K562 (cell line): ENCODE measurements at regions not wholly inside any gene's neighbourhood (a gene's known extent, or its start where the extent isn't known, plus 50 kb on each side); places are given as distances from the start of the nearest gene placed in this dataset.
A peak's percentile ranks its signal among the peaks of the same experiment; 100 is the strongest.

Experiments used
- ATAC-seq: fragments of 200-7000 bp; cut with Tn5 transposase; 3 replicates; pipeline ENCODE4 v1.9.1; 2020; ENCODE audit warnings: moderate library complexity
- BruUV-seq: library from RNA; stranded (reverse); fragments of 400-500 nt; replicated peaks from 2 replicates; lab custom pipeline; 2021; lab: Mats Ljungman, UMichigan
- CTCF ChIA-PET: fragments of 300-600 bp; formaldehyde crosslinking; extraction: SDS; loops from one replicate; lab custom pipeline; 2021; ENCODE audit warnings: low intra/inter-chr PET ratio; lab: Yijun Ruan, JAX
- POLR2A ChIA-PET: fragments of 300-600, 350-650 bp; sonication (Branson Sonifier 250); formaldehyde crosslinking; extraction: SDS; loops from one replicate; lab custom pipeline; 2021; ENCODE audit warnings: antibody characterized with exemption, inconsistent platforms; lab: Yijun Ruan, JAX
- DNase-seq, 4 experiments: peaks; one replicate each; pipeline versions ENCODE4 v3.0.0 to v3.0.0-alpha.2; 2011 to 2018; ENCODE audit warnings: low spot score in 3 of 4, mixed read lengths in 3 of 4; ENCODE audit errors: extremely low read depth in 1 of 4
- FAIRE-seq: peaks from 2 replicates; lab custom pipeline; 2011; peaks lifted over from hg19 to GRCh38; lab: Jason Lieb, UNC
- H2AFZ ChIP-seq: 2 replicates; pipeline ENCODE4 v1.6.0; 2011; ENCODE audit warnings: low read depth, low read length, control low read depth, inconsistent platforms
- H3K27ac ChIP-seq: fragments of 200-600 bp; 3 replicates; pipeline ENCODE4 v1.8.0; 2011; ENCODE audit warnings: low read depth, mild to moderate bottlenecking, control low read depth, inconsistent platforms, low read length, moderate library complexity, mixed read lengths; ENCODE audit errors: extremely low read depth
- H3K27me3 ChIP-seq, 2 experiments: fragments of 300-600 bp in 1 of 2; 2 replicates in 1 of 2; 3 replicates in 1 of 2; pipeline versions ENCODE4 v1.6.0 to v1.8.0; 2011; ENCODE audit warnings: inconsistent platforms in 2 of 2, low read length in 2 of 2, mild to moderate bottlenecking in 1 of 2, mixed read lengths in 1 of 2, moderate library complexity in 1 of 2; ENCODE audit not compliant: control insufficient read depth in 2 of 2, insufficient read depth in 2 of 2
- H3K36me3 ChIP-seq: fragments of 300-600 bp; 3 replicates; pipeline ENCODE4 v1.8.0; 2011; ENCODE audit warnings: mild to moderate bottlenecking, low read length, inconsistent platforms; ENCODE audit not compliant: control insufficient read depth, insufficient read depth
- H3K4me1 ChIP-seq, 2 experiments: fragments of 200-600 bp in 1 of 2; replicated peaks in 1 of 2; 2 replicates in 1 of 2; 3 replicates in 1 of 2; pipeline versions ENCODE4 v1.5.1 to v1.8.0; 2011; ENCODE audit warnings: inconsistent platforms in 2 of 2, low read length in 2 of 2, mild to moderate bottlenecking in 1 of 2, mixed read lengths in 1 of 2, moderate library complexity in 1 of 2; ENCODE audit not compliant: control insufficient read depth in 2 of 2, insufficient read depth in 2 of 2
- H3K4me2 ChIP-seq: 2 replicates; pipeline ENCODE4 v1.6.1; 2011; ENCODE audit warnings: low read length, control low read depth, inconsistent platforms, mixed read lengths; ENCODE audit not compliant: insufficient read depth
- H3K4me3 ChIP-seq: fragments of 200-600 bp; sonication (generic), shearing (Covaris generic); 2 replicates; pipeline ENCODE4 v1.5.1; 2016; ENCODE audit warnings: control low read depth, inconsistent platforms
- H3K79me2 ChIP-seq: fragments of 200-600 bp; 3 replicates; pipeline ENCODE4 v1.8.0; 2011; ENCODE audit warnings: low read length, inconsistent platforms; ENCODE audit not compliant: control insufficient read depth, insufficient read depth
- H3K9ac ChIP-seq, 2 experiments: 2 replicates each; pipeline versions ENCODE4 v1.6.0 to v1.6.1; 2011; ENCODE audit warnings: low read depth in 2 of 2, low read length in 2 of 2, control low read depth in 1 of 2, inconsistent platforms in 1 of 2, mild to moderate bottlenecking in 1 of 2, mixed read lengths in 1 of 2; ENCODE audit not compliant: insufficient read depth in 1 of 2
- H3K9me1 ChIP-seq: one replicate; pipeline ENCODE4 v1.6.0; 2011; ENCODE audit warnings: inconsistent platforms, mild to moderate bottlenecking, low read length, moderate library complexity; ENCODE audit not compliant: control insufficient read depth, insufficient read depth
- H3K9me3 ChIP-seq: replicated peaks from 2 replicates; pipeline ENCODE4 v1.5.1; 2011; ENCODE audit warnings: low read depth, low read length, inconsistent platforms; ENCODE audit not compliant: control insufficient read depth, insufficient read depth
- H4K20me1 ChIP-seq: replicated peaks from 2 replicates; pipeline ENCODE4 v1.6.1; 2011; ENCODE audit warnings: low read length, inconsistent platforms, mixed read lengths; ENCODE audit not compliant: control insufficient read depth, insufficient read depth
- BRCA1 ChIP-seq, 2 experiments: fragments of 450-650 bp in 1 of 2; sonication (generic) in 1 of 2; formaldehyde crosslinking in 1 of 2; IDR thresholded peaks; 2 replicates each; pipeline versions ENCODE4 v1.5.0 to v1.6.1; 2017 to 2020; ENCODE audit warnings: mild to moderate bottlenecking in 1 of 2, missing genetic modification reagents in 1 of 2
- CREB1 ChIP-seq, 2 experiments: sonication (generic) in 1 of 2; formaldehyde crosslinking in 1 of 2; IDR thresholded peaks; 2 replicates each; pipeline versions ENCODE4 v1.6.1 to v1.8.0; 2012 to 2022; ENCODE audit warnings: inconsistent platforms in 1 of 2, mild to moderate bottlenecking in 1 of 2, missing genetic modification reagents in 1 of 2, moderate library complexity in 1 of 2
- DIDO1 ChIP-seq: fragments of 450-650 bp; IDR thresholded peaks from 2 replicates; pipeline ENCODE4 v1.6.1; 2016; ENCODE audit warnings: low read depth, missing biosample characterization, missing genetic modification characterization
- DNMT1 ChIP-seq: fragments of 450-650 bp; IDR thresholded peaks from 2 replicates; pipeline ENCODE4 v1.6.1; 2016; ENCODE audit warnings: antibody characterized with exemption, mild to moderate bottlenecking
- FOXK2 ChIP-seq, 2 experiments: fragments of 450-650 bp; IDR thresholded peaks in 1 of 2; conservative IDR thresholded peaks in 1 of 2; 2 replicates each; pipeline ENCODE4 v1.6.1; 2016; ENCODE audit warnings: low read depth in 2 of 2, mild to moderate bottlenecking in 1 of 2
- POLR2G ChIP-seq: fragments of 200-400 bp; formaldehyde crosslinking; IDR thresholded peaks from 2 replicates; pipeline ENCODE4 v1.6.1; 2017; ENCODE audit warnings: low read depth, mild to moderate bottlenecking, antibody characterized with exemption, low read length, moderate library complexity
- PRMT5 ChIP-seq: sonication (generic); formaldehyde crosslinking; IDR thresholded peaks from 2 replicates; pipeline ENCODE4 v1.5.0; 2020; ENCODE audit warnings: missing genetic modification reagents
- RBM22 ChIP-seq: fragments of 200-400 bp; formaldehyde crosslinking; IDR thresholded peaks from 2 replicates; pipeline ENCODE4 v1.6.1; 2018; ENCODE audit warnings: low read length, low read depth; ENCODE audit not compliant: poor library complexity, severe bottlenecking
- SIN3A ChIP-seq, 2 experiments: fragments of 150-350 bp in 1 of 2; IDR thresholded peaks; 2 replicates each; pipeline ENCODE4 v1.6.1; 2011 to 2016; ENCODE audit warnings: borderline replicate concordance in 2 of 2, low read depth in 2 of 2, low read length in 2 of 2, mild to moderate bottlenecking in 2 of 2, moderate library complexity in 2 of 2; ENCODE audit not compliant: control insufficient read depth in 1 of 2
- SIRT6 ChIP-seq: IDR thresholded peaks from one replicate; pipeline ENCODE4 v1.6.1; 2012; ENCODE audit warnings: low read depth, mild to moderate bottlenecking, control low read depth, inconsistent platforms, low read length, moderate library complexity
- STAT5B ChIP-seq: fragments of 250-450 bp; sonication (Bioruptor Pico); IDR thresholded peaks from 2 replicates; pipeline ENCODE4 v1.8.0; 2021; ENCODE audit warnings: mild to moderate bottlenecking, inconsistent platforms
- TCFL5 ChIP-seq: fragments of 250-450 bp; sonication (Bioruptor Pico); conservative IDR thresholded peaks from 2 replicates; pipeline ENCODE4 v1.6.1; 2021; ENCODE audit warnings: mild to moderate bottlenecking, moderate library complexity, matching md5 sums
- THRAP3 ChIP-seq: fragments of 450-650 bp; IDR thresholded peaks from 2 replicates; pipeline ENCODE4 v1.6.1; 2016; ENCODE audit warnings: mild to moderate bottlenecking, inconsistent platforms, borderline replicate concordance
- WGBS: fragments of 100-300 bp; shearing (Covaris generic); methylation state at CpG from one replicate; pipeline ENCODE4 v1.1.6; 2016; ENCODE audit warnings: low coverage, mixed read lengths; ENCODE audit not compliant: insufficient coverage; ENCODE audit errors: missing lambda C conversion rate; 5-methylcytosine and 5-hydroxymethylcytosine counted together
- in situ Hi-C: fragments of 300-500 bp; cut with MboI; formaldehyde crosslinking; loops from 4 replicates; pipeline ENCODE4 v1.15.0; 2018; ENCODE audit warnings: inconsistent platforms, mixed read lengths
- intact Hi-C: fragments of 100-400 bp; cut with micrococcal nuclease; formaldehyde crosslinking; loops from 2 replicates; pipeline ENCODE4 v1.14.2; 2022
- TF ChIP-seq, protein P1 (sequence below): fragments of 250-450 bp; sonication (Bioruptor Pico); IDR thresholded peaks from 2 replicates; pipeline ENCODE4 v1.9.0; 2021; ENCODE audit warnings: mild to moderate bottlenecking
- TF ChIP-seq, protein P2 (sequence below), 2 experiments: fragments of 150-350 bp in 1 of 2; IDR thresholded peaks; 2 replicates each; pipeline ENCODE4 v1.6.1; 2012 to 2016; ENCODE audit warnings: low read depth in 2 of 2, low read length in 2 of 2, mild to moderate bottlenecking in 1 of 2, moderate library complexity in 1 of 2

DNA sequence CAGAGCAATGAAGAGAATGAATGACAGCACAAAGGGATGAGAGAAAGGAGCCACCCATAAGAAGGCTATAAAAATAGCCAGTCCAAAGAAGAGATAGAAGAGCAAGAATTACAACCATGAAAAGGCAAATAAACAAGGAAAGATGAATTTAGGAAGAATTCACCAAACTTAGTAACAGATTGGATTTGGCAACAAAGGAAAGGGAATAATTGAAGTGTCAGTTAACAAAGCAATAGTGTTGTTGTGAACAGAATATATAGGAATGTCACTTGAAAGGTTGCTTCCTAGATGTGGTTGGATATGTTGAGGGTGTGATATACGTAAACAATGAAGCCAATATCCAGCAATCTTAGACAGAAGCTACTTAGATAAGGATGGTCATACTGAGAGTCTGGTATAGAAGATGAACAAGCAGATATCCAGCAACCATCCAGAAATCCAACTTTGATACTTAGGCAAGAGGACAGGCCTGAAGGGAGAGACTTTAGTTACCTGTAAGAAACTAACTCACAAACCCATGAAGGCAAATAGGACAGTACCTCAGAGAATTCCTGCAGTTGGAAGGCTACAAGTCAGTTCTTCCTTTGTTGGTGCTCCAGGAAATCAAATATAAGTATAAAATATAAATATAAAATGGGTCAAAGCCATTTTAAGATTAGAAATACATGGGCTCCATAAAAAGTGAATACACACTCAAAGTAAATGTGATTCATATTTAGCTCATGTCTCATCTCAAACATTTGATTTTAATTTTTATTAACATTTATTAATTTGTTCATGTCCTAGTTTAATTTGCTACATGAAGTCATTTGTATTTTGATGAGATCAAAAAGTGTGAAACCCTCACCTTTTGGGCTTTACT, 106.5 kb downstream of the HFE start (continued):
- TF ChIP-seq DIDO1 (tag) (no peak), PRMT5 (CRISPR knock-in tag) (no peak), SIRT6 (no peak), BRCA1 (IDR thresholded peaks at IDR 0.05) (no peak), BRCA1 (CRISPR knock-in tag; IDR thresholded peaks at IDR 0.05) (no peak), TCFL5 (CRISPR knock-in tag) (0 out of 2 replicates have a peak, but pooled peaks have one; percentile 38), CREB1 (IDR thresholded peaks at IDR 0.05) (peak; percentile 13; the same call in 1 of the 2 replicates), CREB1 (CRISPR knock-in tag; IDR thresholded peaks at IDR 0.05) (no peak), DNMT1 (no peak)

DNA sequence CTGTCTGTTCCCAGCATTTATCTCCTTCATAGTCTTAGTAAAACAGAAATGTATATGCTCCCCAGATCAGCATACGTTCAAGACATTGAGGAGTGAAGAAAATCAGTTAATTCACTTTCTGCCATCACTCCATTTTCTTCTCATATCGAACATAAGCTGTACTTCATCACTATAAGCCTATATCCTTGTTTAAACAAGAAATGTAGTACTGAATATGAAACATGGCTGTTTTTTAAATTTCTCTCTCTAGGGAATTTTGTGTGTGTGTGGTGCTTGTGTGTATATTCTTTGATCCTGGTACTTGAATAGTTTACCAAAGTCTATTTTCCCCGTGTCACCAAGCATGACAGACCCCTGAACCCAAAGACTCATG, 107.1 kb downstream of the HFE start:
- intact Hi-C loops (no loop called here), in situ Hi-C loops (loop anchor here (25.0 kb wide), 1 partner anchor 368 kb away; no protein-coding TSS in a partner anchor)
- peak overlapping the region; percentile 97 for H3K4me2 ChIP-seq
- peak; percentile 29 for TF ChIP-seq POLR2G
- no peak for TF ChIP-seq STAT5B
- TF ChIP-seq, protein P1, sequence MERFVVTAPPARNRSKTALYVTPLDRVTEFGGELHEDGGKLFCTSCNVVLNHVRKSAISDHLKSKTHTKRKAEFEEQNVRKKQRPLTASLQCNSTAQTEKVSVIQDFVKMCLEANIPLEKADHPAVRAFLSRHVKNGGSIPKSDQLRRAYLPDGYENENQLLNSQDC (CRISPR knock-in tag) = peak; percentile 2; the same call in 1 of the 2 replicates
- TF ChIP-seq THRAP3 = no peak; the same call in 1 of the 2 replicates
- no peak for TF ChIP-seq FOXK2 (conservative IDR thresholded peaks at IDR 0.05 in 1 of 2, IDR thresholded peaks at IDR 0.05 in 1 of 2; ENCODE audit: low read depth in 2 of 2)
- TF ChIP-seq SIN3A (IDR thresholded peaks at IDR 0.05; ENCODE audit: borderline replicate concordance in 2 of 2, control insufficient read depth in 1 of 2, low read depth in 2 of 2, low read length in 2 of 2) = peak in 1 of 2 experiments; percentile 75; a peak in 1 of 4 replicates
- TF ChIP-seq RBM22 = peak; percentile 70
- TF ChIP-seq, protein P2, sequence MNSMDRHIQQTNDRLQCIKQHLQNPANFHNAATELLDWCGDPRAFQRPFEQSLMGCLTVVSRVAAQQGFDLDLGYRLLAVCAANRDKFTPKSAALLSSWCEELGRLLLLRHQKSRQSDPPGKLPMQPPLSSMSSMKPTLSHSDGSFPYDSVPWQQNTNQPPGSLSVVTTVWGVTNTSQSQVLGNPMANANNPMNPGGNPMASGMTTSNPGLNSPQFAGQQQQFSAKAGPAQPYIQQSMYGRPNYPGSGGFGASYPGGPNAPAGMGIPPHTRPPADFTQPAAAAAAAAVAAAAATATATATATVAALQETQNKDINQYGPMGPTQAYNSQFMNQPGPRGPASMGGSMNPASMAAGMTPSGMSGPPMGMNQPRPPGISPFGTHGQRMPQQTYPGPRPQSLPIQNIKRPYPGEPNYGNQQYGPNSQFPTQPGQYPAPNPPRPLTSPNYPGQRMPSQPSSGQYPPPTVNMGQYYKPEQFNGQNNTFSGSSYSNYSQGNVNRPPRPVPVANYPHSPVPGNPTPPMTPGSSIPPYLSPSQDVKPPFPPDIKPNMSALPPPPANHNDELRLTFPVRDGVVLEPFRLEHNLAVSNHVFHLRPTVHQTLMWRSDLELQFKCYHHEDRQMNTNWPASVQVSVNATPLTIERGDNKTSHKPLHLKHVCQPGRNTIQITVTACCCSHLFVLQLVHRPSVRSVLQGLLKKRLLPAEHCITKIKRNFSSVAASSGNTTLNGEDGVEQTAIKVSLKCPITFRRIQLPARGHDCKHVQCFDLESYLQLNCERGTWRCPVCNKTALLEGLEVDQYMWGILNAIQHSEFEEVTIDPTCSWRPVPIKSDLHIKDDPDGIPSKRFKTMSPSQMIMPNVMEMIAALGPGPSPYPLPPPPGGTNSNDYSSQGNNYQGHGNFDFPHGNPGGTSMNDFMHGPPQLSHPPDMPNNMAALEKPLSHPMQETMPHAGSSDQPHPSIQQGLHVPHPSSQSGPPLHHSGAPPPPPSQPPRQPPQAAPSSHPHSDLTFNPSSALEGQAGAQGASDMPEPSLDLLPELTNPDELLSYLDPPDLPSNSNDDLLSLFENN (IDR thresholded peaks at IDR 0.05; ENCODE audit: low read depth in 2 of 2, low read length in 2 of 2) = no peak

More for the DNA sequence above, 107.1 kb downstream of the HFE start:
- Histone ChIP-seq H4K20me1 (peaks cover 40% of the 10 kb centered on the region), H2AFZ (no peak overlapping the region), H3K9me3 (no peaks in the 10 kb centered on the region), H3K9me1 (no peaks in the 10 kb centered on the region), H3K79me2 (peaks cover 95% of the 10 kb centered on the region), H3K36me3 (peaks cover 71% of the 10 kb centered on the region), H3K4me1 (peaks cover 8 to 21% of the 10 kb centered on the region in 2 experiments), H3K4me3 (peak overlapping the region; percentile 86), H3K27me3 (no peaks in the 10 kb centered on the region), H3K27ac (peak overlapping the region; percentile 99; the same call in 1 of the 3 replicates), H3K9ac (peak overlapping the region in 1 of 2 experiments; percentile 88; a peak in 2 of 4 replicates)
- POLR2A ChIA-PET = interaction anchor here (0.6 to 18.6 kb wide), 18 partner anchors 11 to 952 kb away, joined by 3 to 1095 read pairs (median 56); a partner anchor contains a TSS
- ATAC-seq (no peak), FAIRE-seq (no peak), DNase-seq (no peak)
- BruUV-seq = no TSS peak
- CTCF ChIA-PET = interaction anchor here (0.7 kb wide), 1 partner anchor 20 kb away, joined by 3 read pairs; no protein-coding TSS in a partner anchor
- WGBS = 17% methylated on average over 3 of the region's 3 CpGs
